A549 (cell line): ENCODE measurements at regions not wholly inside any gene's neighbourhood (a gene's known extent, or its start where the extent isn't known, plus 50 kb on each side); places are given as distances from the start of the nearest gene placed in this dataset.

Experiments
- ATAC-seq, 2 experiments: fragments of 200-7000 bp in 1 of 2; fragments of >200 bp in 1 of 2; cut with Nextera tagmentation in 1 of 2; cut with Tn5 transposase in 1 of 2; 3 replicates each; pipeline versions ENCODE4 v1.8.0 to v1.9.1; 2018 to 2020; ENCODE audit warnings: mild to moderate bottlenecking in 1 of 2, moderate library complexity in 1 of 2
- CTCF ChIA-PET: fragments of 300-600 bp; sonication (Branson Sonifier 250); formaldehyde crosslinking; extraction: SDS; loops from one replicate; lab custom pipeline; 2021; ENCODE audit warnings: antibody characterized with exemption, inconsistent platforms; lab: Yijun Ruan, JAX
- POLR2A ChIA-PET: fragments of 350-600 bp; formaldehyde crosslinking; extraction: SDS; loops from one replicate; lab custom pipeline; 2021; ENCODE audit warnings: antibody characterized with exemption, inconsistent platforms; lab: Yijun Ruan, JAX
- DNase-seq, 2 experiments: peaks; one replicate each; pipeline versions ENCODE4 v3.0.0 to v3.0.0-alpha.2; 2011 to 2016; ENCODE audit warnings: low read depth in 1 of 2, low spot score in 1 of 2
- FAIRE-seq: peaks from 2 replicates; lab custom pipeline; 2011; peaks lifted over from hg19 to GRCh38; lab: Jason Lieb, UNC
- H3K27ac ChIP-seq, 2 experiments: fragments of >200 bp; sonication (Bioruptor Twin); formaldehyde crosslinking; 3 replicates each; pipeline ENCODE4 v1.5.1; 2016 to 2017
- H3K4me1 ChIP-seq: fragments of >200 bp; sonication (Bioruptor Twin); formaldehyde crosslinking; 3 replicates; pipeline ENCODE4 v1.6.1; 2016
- H3K4me2 ChIP-seq: fragments of >200 bp; sonication (Bioruptor Twin); formaldehyde crosslinking; 3 replicates; pipeline ENCODE4 v1.6.1; 2016
- H3K4me3 ChIP-seq: fragments of >200 bp; sonication (Bioruptor Twin); formaldehyde crosslinking; 3 replicates; pipeline ENCODE4 v1.5.1; 2016
- H3K9me3 ChIP-seq: fragments of >200 bp; sonication (Bioruptor Twin); formaldehyde crosslinking; 3 replicates; pipeline ENCODE4 v1.6.1; 2016
- ATOH8 ChIP-seq: fragments of 250-450 bp; sonication (Bioruptor Pico); IDR thresholded peaks from 2 replicates; pipeline ENCODE4 v1.5.0; 2020; ENCODE audit warnings: low read depth, mild to moderate bottlenecking, moderate library complexity
- CBX2 ChIP-seq: fragments of 200-600 bp; sonication (generic); IDR thresholded peaks from 2 replicates; pipeline ENCODE4 v1.6.1; 2016; ENCODE audit warnings: low read depth, mild to moderate bottlenecking, borderline replicate concordance
- CBX8 ChIP-seq: fragments of 200-600 bp; sonication (generic); IDR thresholded peaks from 2 replicates; pipeline ENCODE4 v1.6.1; 2016
- CEBPB ChIP-seq, 2 experiments: fragments of >200 bp in 1 of 2; sonication (Bioruptor Twin) in 1 of 2; formaldehyde crosslinking in 1 of 2; IDR thresholded peaks; 2 replicates each; pipeline ENCODE4 v1.6.1; 2012 to 2016
- CHD2 ChIP-seq: fragments of 150-350 bp; IDR thresholded peaks from 2 replicates; pipeline ENCODE4 v1.6.1; 2014; ENCODE audit warnings: low read length; ENCODE audit not compliant: partially characterized antibody
- EHF ChIP-seq: fragments of 250-450 bp; sonication (Bioruptor Pico); IDR thresholded peaks from 2 replicates; pipeline ENCODE4 v1.5.0; 2020; ENCODE audit warnings: mild to moderate bottlenecking
- FOSB ChIP-seq: fragments of 250-450 bp; sonication (Bioruptor Pico); IDR thresholded peaks from 2 replicates; pipeline ENCODE4 v1.5.0; 2020; ENCODE audit warnings: mild to moderate bottlenecking, moderate library complexity
- HEYL ChIP-seq: fragments of 250-450 bp; sonication (Bioruptor Pico); IDR thresholded peaks from 2 replicates; pipeline ENCODE4 v1.8.0; 2021; ENCODE audit warnings: mild to moderate bottlenecking, moderate library complexity
- HOXA7 ChIP-seq: fragments of 250-450 bp; sonication (Bioruptor Pico); IDR thresholded peaks from 2 replicates; pipeline ENCODE4 v1.5.0; 2020; ENCODE audit warnings: mild to moderate bottlenecking, moderate library complexity
- HOXB13 ChIP-seq: fragments of 250-450 bp; sonication (Bioruptor Pico); IDR thresholded peaks from 2 replicates; pipeline ENCODE4 v1.5.0; 2020; ENCODE audit warnings: low read depth, mild to moderate bottlenecking, moderate library complexity
- HOXB5 ChIP-seq: fragments of 250-450 bp; sonication (Bioruptor Pico); IDR thresholded peaks from 2 replicates; pipeline ENCODE4 v1.5.0; 2020; ENCODE audit warnings: mild to moderate bottlenecking, moderate library complexity
- KDM5A ChIP-seq: fragments of 200-600 bp; sonication (generic); IDR thresholded peaks from 2 replicates; pipeline ENCODE4 v1.6.1; 2016; ENCODE audit warnings: antibody characterized with exemption, mild to moderate bottlenecking
- MAFK ChIP-seq: fragments of 450-650 bp; IDR thresholded peaks from 2 replicates; pipeline ENCODE4 v1.6.1; 2014; ENCODE audit not compliant: partially characterized antibody
- MYC ChIP-seq: IDR thresholded peaks from 2 replicates; pipeline ENCODE4 v1.6.1; 2012; ENCODE audit warnings: mild to moderate bottlenecking, inconsistent platforms, low read length, improper control_type of control experiment, borderline replicate concordance
- NFE2L2 ChIP-seq: fragments of 150-350 bp; conservative IDR thresholded peaks from 2 replicates; pipeline ENCODE4 v1.6.1; 2014; ENCODE audit warnings: low read length
- POLR2A ChIP-seq: IDR thresholded peaks from 2 replicates; pipeline ENCODE4 v1.6.1; 2012; ENCODE audit warnings: mild to moderate bottlenecking, low read length
- POLR2AphosphoS2 ChIP-seq: conservative IDR thresholded peaks from 2 replicates; pipeline ENCODE4 v1.6.1; 2012; ENCODE audit warnings: low read length, improper control_type of control experiment, inconsistent platforms
- RCOR1 ChIP-seq: fragments of 150-350 bp; IDR thresholded peaks from 2 replicates; pipeline ENCODE4 v1.6.1; 2014; ENCODE audit warnings: antibody characterized with exemption, low read length, low read depth
- RFX5 ChIP-seq: fragments of 450-650 bp; IDR thresholded peaks from 2 replicates; pipeline ENCODE4 v1.7.1; 2014; ENCODE audit warnings: antibody characterized with exemption, mild to moderate bottlenecking, moderate library complexity
- RNF2 ChIP-seq: fragments of 200-600 bp; sonication (generic); IDR thresholded peaks from 2 replicates; pipeline ENCODE4 v1.6.1; 2016; ENCODE audit warnings: low read depth, mild to moderate bottlenecking, antibody characterized with exemption, moderate library complexity, borderline replicate concordance
- SMC3 ChIP-seq: fragments of >200 bp; sonication (Bioruptor Twin); formaldehyde crosslinking; IDR thresholded peaks from 3 replicates; pipeline ENCODE4 v1.6.1; 2018; ENCODE audit warnings: inconsistent platforms
- TP53 ChIP-seq: fragments of 250-450 bp; sonication (Bioruptor Pico); IDR thresholded peaks from 2 replicates; pipeline ENCODE4 v1.5.0; 2021; ENCODE audit warnings: mild to moderate bottlenecking, moderate library complexity
- USF2 ChIP-seq: fragments of 450-650 bp; IDR thresholded peaks from 2 replicates; pipeline ENCODE4 v1.6.1; 2014; ENCODE audit warnings: antibody characterized with exemption
- ZNF302 ChIP-seq: fragments of 250-450 bp; sonication (Bioruptor Pico); IDR thresholded peaks from 2 replicates; pipeline ENCODE4 v1.9.0; 2021; ENCODE audit warnings: inconsistent platforms, mild to moderate bottlenecking, moderate library complexity
- ZSCAN20 ChIP-seq: fragments of 250-450 bp; sonication (Bioruptor Pico); IDR thresholded peaks from 2 replicates; pipeline ENCODE4 v1.8.0; 2022; ENCODE audit warnings: mild to moderate bottlenecking, moderate library complexity
- WGBS: methylation state at CpG from one replicate; pipeline ENCODE4 v1.1.6; 2017; ENCODE audit errors: missing lambda C conversion rate; 5-methylcytosine and 5-hydroxymethylcytosine counted together
- TF ChIP-seq, protein P1 (sequence below): fragments of 150-350 bp; IDR thresholded peaks from 2 replicates; pipeline ENCODE4 v1.6.1; 2014; ENCODE audit warnings: low read depth, mild to moderate bottlenecking, low read length
- TF ChIP-seq, protein P2 (sequence below): fragments of >200 bp; sonication (Bioruptor Twin); formaldehyde crosslinking; IDR thresholded peaks from 3 replicates; pipeline ENCODE4 v1.5.1; 2016
- TF ChIP-seq, protein P3 (sequence below): fragments of >200 bp; sonication (Bioruptor Twin); formaldehyde crosslinking; IDR thresholded peaks from 2 replicates; pipeline ENCODE4 v1.6.1; 2016

GRCh38 chr14:47919997-47920396 is 244.6 kb upstream of the MDGA2 start:
- FAIRE-seq (no peak), DNase-seq (no peak), ATAC-seq (no peak)
- H3K9me3 ChIP-seq = no peaks in the 10 kb centered on the region; the same call in 2 of the 3 replicates
- no peak overlapping the region for H3K4me2 ChIP-seq
- H3K4me1 ChIP-seq = no peaks in the 10 kb centered on the region
- ChIA-PET CTCF (no interaction called here), POLR2A (no interaction called here)
- no peak overlapping the region for H3K27ac ChIP-seq
- TF ChIP-seq, protein P1, sequence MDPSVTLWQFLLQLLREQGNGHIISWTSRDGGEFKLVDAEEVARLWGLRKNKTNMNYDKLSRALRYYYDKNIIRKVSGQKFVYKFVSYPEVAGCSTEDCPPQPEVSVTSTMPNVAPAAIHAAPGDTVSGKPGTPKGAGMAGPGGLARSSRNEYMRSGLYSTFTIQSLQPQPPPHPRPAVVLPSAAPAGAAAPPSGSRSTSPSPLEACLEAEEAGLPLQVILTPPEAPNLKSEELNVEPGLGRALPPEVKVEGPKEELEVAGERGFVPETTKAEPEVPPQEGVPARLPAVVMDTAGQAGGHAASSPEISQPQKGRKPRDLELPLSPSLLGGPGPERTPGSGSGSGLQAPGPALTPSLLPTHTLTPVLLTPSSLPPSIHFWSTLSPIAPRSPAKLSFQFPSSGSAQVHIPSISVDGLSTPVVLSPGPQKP = no peak
- no peak for TF ChIP-seq KDM5A
- TF ChIP-seq ZSCAN20 (CRISPR knock-in tag) = no peak
- no peak for TF ChIP-seq SMC3
- TF ChIP-seq HEYL = no peak
- no peak for TF ChIP-seq RNF2
- no peak for TF ChIP-seq HOXB13
- TF ChIP-seq CBX2 = no peak
- TF ChIP-seq HOXB5 (CRISPR knock-in tag) = no peak
- no peak for TF ChIP-seq POLR2AphosphoS2
- no peak for TF ChIP-seq CHD2
- TF ChIP-seq MAFK = no peak
- no peak for TF ChIP-seq USF2
- no peak for TF ChIP-seq RFX5
- TF ChIP-seq NFE2L2 = no peak
- no peak for TF ChIP-seq FOSB (CRISPR knock-in tag)
- no peak for TF ChIP-seq HOXA7
- H3K4me3 ChIP-seq = no peak overlapping the region
- 38% methylated on average over 3 of the region's 6 CpGs for WGBS

DNA sequence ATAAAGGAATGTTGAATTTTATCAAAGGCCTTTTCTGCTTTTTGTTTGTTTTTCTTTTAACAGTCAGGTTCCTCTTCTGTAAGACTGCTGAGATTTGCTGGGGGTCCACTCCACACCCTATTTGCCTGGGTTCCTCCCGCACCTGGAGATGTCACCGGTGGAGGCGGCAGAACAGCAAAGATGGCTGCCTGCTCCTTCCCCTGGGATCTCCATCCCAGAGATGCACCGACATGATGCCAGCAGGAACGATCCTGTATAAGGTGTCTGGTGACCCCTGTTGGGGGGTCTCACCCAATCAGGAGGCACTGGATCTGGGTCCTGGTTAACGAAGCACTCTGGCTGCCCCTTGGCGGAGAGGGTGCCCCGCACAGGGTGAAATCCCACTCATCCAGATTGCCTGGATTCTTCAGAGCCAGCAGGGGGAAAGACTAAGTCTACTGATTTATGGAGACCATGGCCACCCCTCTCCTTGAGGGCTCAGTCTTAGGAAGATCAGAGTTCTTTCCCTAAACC is 244.0 kb upstream of the MDGA2 start:
- Histone ChIP-seq H3K4me1 (no peaks in the 10 kb centered on the region), H3K9me3 (no peaks in the 10 kb centered on the region; the same call in 2 of the 3 replicates), H3K4me2 (no peak overlapping the region), H3K4me3 (no peak overlapping the region), H3K27ac (no peak overlapping the region)
- TF ChIP-seq, protein P2, sequence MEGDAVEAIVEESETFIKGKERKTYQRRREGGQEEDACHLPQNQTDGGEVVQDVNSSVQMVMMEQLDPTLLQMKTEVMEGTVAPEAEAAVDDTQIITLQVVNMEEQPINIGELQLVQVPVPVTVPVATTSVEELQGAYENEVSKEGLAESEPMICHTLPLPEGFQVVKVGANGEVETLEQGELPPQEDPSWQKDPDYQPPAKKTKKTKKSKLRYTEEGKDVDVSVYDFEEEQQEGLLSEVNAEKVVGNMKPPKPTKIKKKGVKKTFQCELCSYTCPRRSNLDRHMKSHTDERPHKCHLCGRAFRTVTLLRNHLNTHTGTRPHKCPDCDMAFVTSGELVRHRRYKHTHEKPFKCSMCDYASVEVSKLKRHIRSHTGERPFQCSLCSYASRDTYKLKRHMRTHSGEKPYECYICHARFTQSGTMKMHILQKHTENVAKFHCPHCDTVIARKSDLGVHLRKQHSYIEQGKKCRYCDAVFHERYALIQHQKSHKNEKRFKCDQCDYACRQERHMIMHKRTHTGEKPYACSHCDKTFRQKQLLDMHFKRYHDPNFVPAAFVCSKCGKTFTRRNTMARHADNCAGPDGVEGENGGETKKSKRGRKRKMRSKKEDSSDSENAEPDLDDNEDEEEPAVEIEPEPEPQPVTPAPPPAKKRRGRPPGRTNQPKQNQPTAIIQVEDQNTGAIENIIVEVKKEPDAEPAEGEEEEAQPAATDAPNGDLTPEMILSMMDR = no peak
- TF ChIP-seq MYC (no peak), ZNF302 (no peak), RFX5 (no peak), TP53 (CRISPR knock-in tag) (no peak), ZSCAN20 (CRISPR knock-in tag) (no peak), EHF (CRISPR knock-in tag) (no peak), ATOH8 (CRISPR knock-in tag) (no peak), RCOR1 (no peak), CBX8 (no peak), CEBPB (IDR thresholded peaks at IDR 0.05) (no peak), POLR2A (no peak)
- TF ChIP-seq, protein P3, sequence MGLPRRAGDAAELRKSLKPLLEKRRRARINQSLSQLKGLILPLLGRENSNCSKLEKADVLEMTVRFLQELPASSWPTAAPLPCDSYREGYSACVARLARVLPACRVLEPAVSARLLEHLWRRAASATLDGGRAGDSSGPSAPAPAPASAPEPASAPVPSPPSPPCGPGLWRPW = no peak
- FAIRE-seq (no peak), ATAC-seq (no peak), DNase-seq (no peak)
- CTCF ChIA-PET = no interaction called here
- POLR2A ChIA-PET = no interaction called here
- 70% methylated on average over 3 of the region's 8 CpGs for WGBS
